HG03558 (cell line): ENCODE measurements at regions not wholly inside any gene's neighbourhood (a gene's known extent, or its start where the extent isn't known, plus 50 kb on each side); places are given as distances from the start of the nearest gene placed in this dataset.

Source experiments
- ATAC-seq: cut with Tn5 transposase; IDR thresholded peaks from one replicate; pipeline ENCODE4 v1.9.1; 2021; ENCODE audit warnings: moderate number of reproducible peaks; ENCODE audit not compliant: unreplicated experiment; ENCODE audit errors: extremely low read depth

DNA sequence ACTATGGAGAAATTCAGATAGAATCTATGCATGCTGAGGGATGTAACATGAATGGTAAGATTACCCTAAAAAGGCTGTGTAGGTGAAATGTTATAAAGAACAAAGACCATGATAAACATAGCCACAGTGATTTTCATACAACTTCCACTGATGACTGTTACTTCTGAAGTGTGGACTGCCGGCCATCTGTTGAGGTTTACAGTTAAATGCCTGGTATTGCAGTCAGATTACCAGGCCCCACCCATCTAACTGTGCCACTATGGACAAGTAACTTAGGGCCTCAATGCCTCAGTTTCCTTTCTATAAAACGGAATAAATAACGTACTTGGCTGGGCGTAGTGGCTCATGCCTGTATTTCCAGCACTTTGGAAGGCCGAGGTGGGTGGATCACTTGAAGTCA lies 395.6 kb downstream of the KLF12 start:
- ATAC-seq, result no peak

GRCh38 chr13:73737214-73737613 lies 397.0 kb downstream of the KLF12 start:
- no peak for ATAC-seq

GRCh38 chr13:73733706-73734105 lies 400.5 kb downstream of the KLF12 start:
- ATAC-seq, result no peak

DNA sequence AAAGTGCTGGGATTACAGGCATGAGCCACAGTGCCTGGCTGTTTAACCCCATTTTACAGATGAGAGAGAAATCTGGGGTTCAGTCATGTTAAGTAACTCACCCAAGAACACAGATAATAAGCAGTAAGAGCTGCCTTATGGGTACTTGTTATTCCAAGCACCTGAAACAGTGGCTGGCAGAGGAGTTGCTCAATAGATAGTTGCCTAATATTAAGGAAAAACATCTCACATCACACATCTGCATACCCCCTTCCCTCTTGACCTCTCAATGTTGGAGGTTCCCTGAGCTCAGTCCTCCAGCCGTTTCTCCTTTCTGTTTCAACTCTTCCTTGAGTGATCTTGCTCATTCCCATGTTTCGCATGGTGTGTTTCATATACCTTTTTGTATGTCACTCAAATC lies 401.9 kb downstream of the KLF12 start:
- no peak for ATAC-seq

DNA sequence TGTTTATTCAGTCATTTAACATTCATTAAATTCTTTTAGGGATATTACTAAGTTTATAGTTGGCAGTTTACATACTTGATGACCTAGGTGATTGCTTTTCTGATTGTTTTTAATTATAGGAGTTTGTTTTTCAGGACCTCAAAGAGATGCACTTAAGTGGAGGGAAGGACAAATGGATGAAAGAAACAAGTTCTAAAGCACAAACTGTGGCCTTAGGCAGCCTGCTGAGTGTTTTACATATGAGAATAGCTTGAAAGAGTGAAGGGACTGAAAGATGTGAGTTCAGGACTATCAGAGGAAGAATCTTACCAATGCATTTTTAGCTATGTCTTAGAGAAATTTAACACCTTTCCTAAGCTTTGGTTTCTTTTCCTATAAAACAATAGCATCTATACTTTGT lies 402.6 kb downstream of the KLF12 start:
- ATAC-seq, result no peak

DNA sequence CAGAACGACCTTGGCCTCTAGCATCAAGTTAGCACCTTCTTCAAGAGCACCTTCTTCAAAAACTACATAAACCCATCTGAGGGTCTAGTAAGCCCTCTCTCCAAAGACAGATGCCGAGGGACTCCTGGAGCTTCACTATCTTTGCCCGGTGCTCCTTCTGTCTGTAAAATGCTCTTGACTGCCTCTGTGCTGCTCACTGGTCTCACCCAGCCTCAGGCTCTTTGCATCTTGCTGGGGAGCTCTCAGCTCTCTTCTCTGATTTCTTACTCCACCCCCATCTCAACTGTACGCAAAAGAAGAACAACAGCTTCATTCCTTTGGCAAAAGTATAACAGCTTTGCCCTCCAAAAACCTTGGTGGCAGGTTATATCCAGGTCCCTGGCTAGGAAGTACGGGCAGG lies 404.2 kb downstream of the KLF12 start:
- no peak for ATAC-seq

DNA sequence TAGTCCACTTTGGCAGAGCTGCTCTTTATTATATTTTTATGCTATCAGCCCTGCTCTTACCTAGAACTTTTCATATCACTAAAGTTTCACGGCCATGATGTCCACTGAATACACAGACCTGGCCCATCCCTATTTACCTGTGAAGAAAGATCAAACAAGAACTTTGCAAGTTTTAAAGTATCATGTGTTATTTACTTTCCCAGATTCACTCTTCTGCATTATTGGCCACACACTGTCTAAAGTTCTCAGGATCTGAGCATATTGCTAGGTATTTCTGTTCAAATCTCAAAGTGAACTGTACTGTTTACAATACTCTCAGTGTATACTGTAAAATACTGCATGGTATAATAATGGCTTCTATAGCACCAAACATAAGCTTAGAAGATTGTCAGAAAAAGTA lies 405.2 kb downstream of the KLF12 start:
- no peak for ATAC-seq

DNA sequence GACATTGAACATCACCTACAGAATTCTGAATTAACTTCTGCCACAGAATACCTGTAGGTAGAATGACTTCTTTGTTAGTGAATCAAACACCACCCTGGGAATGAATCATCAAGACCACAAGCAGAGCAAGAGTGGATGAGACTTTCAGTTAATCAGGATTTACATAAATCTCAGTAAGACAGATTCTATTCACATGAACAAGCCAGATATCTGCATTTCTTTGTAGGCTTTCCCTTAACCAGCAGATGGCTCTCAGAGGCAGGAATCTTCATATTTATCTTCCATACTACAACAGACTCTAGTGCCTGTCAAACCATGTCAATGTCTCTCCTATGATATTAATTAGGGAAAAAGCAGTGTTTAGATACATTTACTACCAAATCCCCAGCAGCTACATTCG lies 412.1 kb downstream of the KLF12 start:
- ATAC-seq, result peak; percentile 90

DNA sequence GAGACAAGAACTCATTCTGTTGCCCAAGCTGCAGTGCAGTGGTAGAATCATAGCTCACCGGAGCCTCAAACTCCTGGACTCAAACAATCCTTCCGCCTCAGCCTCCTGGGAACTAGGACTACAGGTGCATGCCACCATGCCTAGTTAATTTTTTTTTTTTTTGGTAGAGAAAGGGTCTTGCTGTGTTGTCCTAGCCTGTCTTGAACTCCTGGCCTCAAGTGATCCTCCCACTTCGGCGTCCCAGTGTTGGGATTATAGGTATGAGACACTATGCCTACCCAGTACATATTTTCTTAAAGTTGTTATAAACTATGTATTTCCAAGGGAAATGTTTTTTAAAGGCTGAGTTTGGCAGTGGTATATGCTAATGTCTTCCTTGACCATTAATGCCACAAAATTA lies 412.6 kb downstream of the KLF12 start:
- no peak for ATAC-seq

GRCh38 chr13:73720216-73720840 lies 413.9 kb downstream of the KLF12 start:
- ATAC-seq, result no peak

DNA sequence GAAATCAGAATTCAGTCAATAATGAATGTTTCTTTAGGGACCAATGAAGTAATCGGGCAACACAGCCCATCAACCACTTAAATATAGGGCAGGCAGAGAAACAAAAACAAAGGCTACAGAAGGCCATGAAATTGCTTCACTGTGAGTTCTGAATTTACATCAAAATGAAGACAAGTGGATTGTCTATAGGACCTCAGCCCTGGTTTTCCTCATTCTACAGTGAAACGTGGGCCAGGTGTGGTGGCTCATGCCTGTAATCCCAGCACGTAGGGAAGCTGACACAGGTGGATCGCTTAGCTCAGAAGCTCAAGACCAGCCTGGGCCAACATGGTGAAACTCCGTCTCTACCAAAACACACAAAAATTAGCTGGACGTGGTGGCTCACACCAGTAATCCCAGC lies 416.0 kb downstream of the KLF12 start:
- no peak for ATAC-seq

- no peak for ATAC-seq
Observed at GRCh38 chr13:73717632-73718031, 416.6 kb downstream of the KLF12 start.

GRCh38 chr13:73715911-73716510 lies 418.2 kb downstream of the KLF12 start:
- peak; percentile 41 for ATAC-seq

DNA sequence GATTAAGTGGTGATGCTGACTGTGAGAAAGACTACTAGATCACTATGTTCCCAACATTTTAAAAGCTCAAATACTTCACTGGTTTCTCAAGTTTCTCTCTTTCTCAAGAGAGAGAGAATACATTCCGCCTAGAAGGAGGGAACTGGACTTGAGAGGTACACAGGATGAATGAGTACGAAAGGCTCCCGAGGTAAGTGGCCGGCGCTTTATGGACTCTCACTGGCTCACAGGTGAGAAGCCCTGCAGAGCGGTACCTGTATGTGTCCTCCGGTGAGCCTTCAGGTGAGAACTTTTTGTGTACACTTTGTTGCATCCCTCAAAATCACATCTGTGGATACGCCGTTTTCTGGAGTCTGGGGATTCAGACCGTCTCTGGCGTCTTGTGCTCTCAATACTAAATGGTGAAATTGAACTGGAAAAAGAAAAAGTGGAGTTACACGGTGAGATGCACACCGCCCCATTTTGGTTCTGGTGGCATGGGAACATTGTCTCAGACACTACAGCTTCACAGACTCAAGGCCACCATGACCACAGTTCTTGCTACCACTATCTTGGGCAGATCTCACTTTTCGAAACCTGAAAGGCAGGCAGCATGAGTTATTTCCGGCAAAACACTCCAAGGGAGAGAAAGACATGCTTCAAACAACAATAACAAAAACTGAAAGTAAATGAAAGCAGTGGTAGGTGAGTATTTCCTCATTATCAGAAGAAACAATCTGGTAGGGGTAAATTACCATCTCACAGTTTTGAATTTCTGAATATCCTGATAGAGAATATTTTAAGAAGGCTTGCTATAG lies 418.9 kb downstream of the KLF12 start:
- peak; percentile 57 for ATAC-seq

DNA sequence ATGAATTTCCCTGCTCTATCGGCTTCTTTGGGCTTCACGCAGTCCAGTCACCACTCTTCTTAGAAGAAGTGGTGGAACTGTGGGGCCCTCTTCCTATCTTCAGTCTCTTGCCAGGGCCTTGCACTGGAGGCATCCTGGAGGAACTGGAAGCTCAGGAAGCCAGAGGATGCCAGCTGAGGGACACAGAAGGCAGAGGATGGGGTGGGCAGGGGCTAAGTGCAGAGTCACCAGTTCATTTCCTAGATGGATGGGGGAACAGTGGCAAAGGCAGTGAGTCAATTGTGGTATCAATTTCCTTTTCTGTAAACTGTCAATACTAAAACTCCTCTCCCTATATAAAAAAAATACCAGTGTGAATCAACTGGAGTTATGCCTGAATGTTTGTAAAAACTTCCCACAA lies 419.7 kb downstream of the KLF12 start:
- ATAC-seq, result no peak

GRCh38 chr13:73708393-73708985 lies 425.7 kb downstream of the KLF12 start:
- ATAC-seq, result peak; percentile 87

- ATAC-seq, result no peak
Observed at GRCh38 chr13:73704587-73704986, 429.6 kb downstream of the KLF12 start.

- no peak for ATAC-seq
Observed at GRCh38 chr13:73703606-73704005, 430.6 kb downstream of the KLF12 start.

GRCh38 chr13:73702419-73703071 lies 431.7 kb downstream of the KLF12 start:
- ATAC-seq, result no peak

DNA sequence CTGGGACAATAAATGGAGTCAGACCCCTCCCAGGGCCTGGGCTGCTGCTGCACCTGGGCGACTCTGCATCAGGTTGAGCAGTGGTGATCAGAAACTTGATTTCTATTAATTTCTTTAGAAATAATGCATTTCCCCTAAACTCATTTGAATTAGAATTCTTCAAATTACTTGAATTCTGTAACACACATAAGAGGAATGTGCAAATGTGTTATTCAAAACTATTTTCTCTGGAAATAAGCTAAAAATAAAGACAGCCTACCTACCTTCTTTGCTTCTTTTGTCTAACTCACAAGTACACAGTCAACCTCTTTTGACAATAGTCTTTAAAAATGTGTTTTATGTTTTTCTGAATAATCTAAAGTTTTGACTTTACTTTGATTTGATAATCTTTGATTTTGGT lies 433.0 kb downstream of the KLF12 start:
- no peak for ATAC-seq

GRCh38 chr13:73698859-73699258 lies 435.3 kb downstream of the KLF12 start:
- ATAC-seq, result no peak
